NK-92 (cell line): ENCODE measurements at regions not wholly inside any gene's neighbourhood (a gene's known extent, or its start where the extent isn't known, plus 50 kb on each side); places are given as distances from the start of the nearest gene placed in this dataset.
"Not testable (repeated sequence)": the region's sequence is repeated elsewhere in the genome, so short reads cannot be mapped to it uniquely, and the experiment has no call there.

Source experiments
- DNase-seq: peaks from one replicate; lab custom pipeline; 2025; ENCODE audit not compliant: unreplicated experiment; lab: John Stamatoyannopoulos, UW

GRCh38 chr3:117853923-117854668 lies 1144.5 kb downstream of the TUSC7 start:
- DNase-seq = no peak

- DNase-seq = no peak
These were observed 1146.8 kb downstream of the TUSC7 start for GRCh38 chr3:117856354-117856753.

- DNase-seq = no peak
These were observed 1153.6 kb downstream of the TUSC7 start for GRCh38 chr3:117863146-117863545.

- no peak for DNase-seq
These were observed 1155.8 kb downstream of the TUSC7 start for GRCh38 chr3:117865338-117865737.

GRCh38 chr3:117868766-117869165 lies 1159.2 kb downstream of the TUSC7 start:
- DNase-seq = no peak

GRCh38 chr3:117871934-117872333 lies 1162.4 kb downstream of the TUSC7 start:
- DNase-seq = no peak

- DNase-seq = not testable (repeated sequence)
These were observed 1161.9 kb downstream of the IGSF11 start for GRCh38 chr3:117872594-117873248.

GRCh38 chr3:117873249-117873600 lies 1161.4 kb downstream of the IGSF11 start:
- DNase-seq = no peak

GRCh38 chr3:117874028-117874690 lies 1160.5 kb downstream of the IGSF11 start:
- DNase-seq = no peak

GRCh38 chr3:117874904-117875874 lies 1159.5 kb downstream of the IGSF11 start:
- DNase-seq = no peak

- no peak for DNase-seq
These were observed 1158.8 kb downstream of the IGSF11 start for GRCh38 chr3:117875887-117876286.

GRCh38 chr3:117880638-117881037 lies 1154.0 kb downstream of the IGSF11 start:
- DNase-seq = no peak

- no peak for DNase-seq
These were observed 1153.4 kb downstream of the IGSF11 start for GRCh38 chr3:117881210-117881609.

GRCh38 chr3:117885011-117885441 lies 1149.6 kb downstream of the IGSF11 start:
- DNase-seq = no peak

- no peak for DNase-seq
These were observed 1148.5 kb downstream of the IGSF11 start for GRCh38 chr3:117886147-117886546.

- no peak for DNase-seq
These were observed 1147.6 kb downstream of the IGSF11 start for GRCh38 chr3:117887031-117887430.

GRCh38 chr3:117887901-117888300 lies 1146.7 kb downstream of the IGSF11 start:
- DNase-seq = no peak

- DNase-seq = no peak
These were observed 1142.2 kb downstream of the IGSF11 start for GRCh38 chr3:117892431-117892841.

- no peak for DNase-seq
These were observed 1141.6 kb downstream of the IGSF11 start for GRCh38 chr3:117893001-117893400.

- no peak for DNase-seq
These were observed 1141.0 kb downstream of the IGSF11 start for GRCh38 chr3:117893638-117894037.
